ENCODE measurements at regions not wholly inside any gene's neighbourhood (a gene's known extent, or its start where the extent isn't known, plus 50 kb on each side); places are given as distances from the start of the nearest gene placed in this dataset.

DNA sequence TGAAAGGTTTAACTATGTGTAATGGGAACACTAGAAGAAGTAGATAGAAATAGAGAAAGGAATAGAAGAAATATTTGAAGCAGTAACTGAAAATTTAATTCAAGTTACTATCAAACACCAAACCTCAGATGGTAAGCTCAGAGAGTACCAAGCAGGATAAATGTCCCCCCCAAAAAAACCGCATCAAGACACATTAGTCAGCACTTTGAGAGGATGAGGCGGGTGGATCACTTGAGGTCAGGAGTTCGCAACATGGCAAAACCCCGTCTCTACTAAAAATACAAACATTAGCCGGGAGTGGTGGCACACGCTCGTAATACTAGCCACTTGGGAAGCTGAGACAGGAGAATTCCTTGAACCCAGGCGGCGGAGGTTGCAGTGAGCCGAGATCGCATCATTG lies 253.1 kb downstream of the C6orf118 start:
- TF ChIP-seq, protein P1, sequence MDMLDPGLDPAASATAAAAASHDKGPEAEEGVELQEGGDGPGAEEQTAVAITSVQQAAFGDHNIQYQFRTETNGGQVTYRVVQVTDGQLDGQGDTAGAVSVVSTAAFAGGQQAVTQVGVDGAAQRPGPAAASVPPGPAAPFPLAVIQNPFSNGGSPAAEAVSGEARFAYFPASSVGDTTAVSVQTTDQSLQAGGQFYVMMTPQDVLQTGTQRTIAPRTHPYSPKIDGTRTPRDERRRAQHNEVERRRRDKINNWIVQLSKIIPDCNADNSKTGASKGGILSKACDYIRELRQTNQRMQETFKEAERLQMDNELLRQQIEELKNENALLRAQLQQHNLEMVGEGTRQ (IDR thresholded peaks at IDR 0.05; ENCODE audit: low read depth, low read length), result no peak
- TF ChIP-seq FOS (IDR thresholded peaks at IDR 0.05; ENCODE audit: low read depth, low read length), result no peak
- no peak for TF ChIP-seq SMC3 (IDR thresholded peaks at IDR 0.05; ENCODE audit: low read depth, low read length)
- no peak for TF ChIP-seq RAD21 (IDR thresholded peaks at IDR 0.05; ENCODE audit: low read length)
- TF ChIP-seq MAZ (IDR thresholded peaks at IDR 0.05; ENCODE audit: borderline replicate concordance, low read depth, low read length), result no peak
- TF ChIP-seq MAFK (IDR thresholded peaks at IDR 0.05; ENCODE audit: low read depth, low read length), result no peak
- TF ChIP-seq CHD1 (IDR thresholded peaks at IDR 0.05; ENCODE audit: low read depth, low read length), result no peak
- no peak for TF ChIP-seq RCOR1 (IDR thresholded peaks at IDR 0.05; ENCODE audit: insufficient replicate concordance, low read length)
- TF ChIP-seq CEBPB (IDR thresholded peaks at IDR 0.05; ENCODE audit: low read depth, low read length), result no peak
- no peak for TF ChIP-seq RFX5 (IDR thresholded peaks at IDR 0.05; ENCODE audit: low read depth, low read length)
- TF ChIP-seq BHLHE40 (IDR thresholded peaks at IDR 0.05; ENCODE audit: low read depth, low read length), result no peak
- no peak for TF ChIP-seq NFE2L2 (IDR thresholded peaks at IDR 0.05; ENCODE audit: low read depth, low read length)

More for the DNA sequence above, 253.1 kb downstream of the C6orf118 start:
- no peak overlapping the region for H3K23ac ChIP-seq (ENCODE audit: low read depth, low read length)
- H3K4ac ChIP-seq (ENCODE audit: low read depth, low read length), result no peak overlapping the region
- no peak overlapping the region for H3K4me2 ChIP-seq (ENCODE audit: low read depth, low read length)
- no peak for ATAC-seq (ENCODE audit: low read depth)
- intact Hi-C loops (cut with micrococcal nuclease) (loop anchor here (10.0 kb wide), 1 partner anchor 179 kb away; no protein-coding TSS in a partner anchor), in situ Hi-C loops (cut with MboI; ENCODE audit: low sequenced_read_pairs) (no loop called here), dilution Hi-C loops (cut with HindIII; ENCODE audit: low sequenced_read_pairs, unreplicated experiment) (no loop called here)
- H2AFZ ChIP-seq (replicated peaks; ENCODE audit: low read length, poor library complexity), result no peak overlapping the region
- no peaks in the 10 kb centered on the region for H3K9me1 ChIP-seq (ENCODE audit: insufficient read depth, low read length)
- DNase-seq, result no peak
- no peak overlapping the region for H3K14ac ChIP-seq (replicated peaks; ENCODE audit: low read depth, low read length)
- peaks cover 18% of the 10 kb centered on the region for H3K9me3 ChIP-seq (ENCODE audit: control insufficient read depth, insufficient read depth, low read length)
- H3K9ac ChIP-seq (ENCODE audit: low read depth, low read length), result no peak overlapping the region
- no peak overlapping the region for H3K4me3 ChIP-seq (ENCODE audit: insufficient read depth, low read depth, low read length)
- no peaks in the 10 kb centered on the region for H3K27me3 ChIP-seq (ENCODE audit: control insufficient read depth, insufficient read depth, low read length)
- BruUV-seq (replicated peaks), result no TSS peak
- no CpG with 5 or more reads among the region's 11 CpGs for WGBS, 2 experiments (ENCODE audit: extremely low coverage in 2 of 2, insufficient read length in 1 of 2)
- H4K8ac ChIP-seq (ENCODE audit: low read depth in 2 of 2, low read length in 2 of 2), result no peak overlapping the region
- no peaks in the 10 kb centered on the region for H3K4me1 ChIP-seq (ENCODE audit: control insufficient read depth, insufficient read depth, low read length)
- H3K56ac ChIP-seq (ENCODE audit: extremely low read depth, insufficient read depth, low read length), result no peak overlapping the region
- H3K18ac ChIP-seq (ENCODE audit: low read depth, low read length), result no peak overlapping the region
- H2AK5ac ChIP-seq (ENCODE audit: low read depth, low read length), result no peak overlapping the region
- H4K20me1 ChIP-seq (ENCODE audit: insufficient read depth, low read length), result no peaks in the 10 kb centered on the region
- H2BK15ac ChIP-seq (ENCODE audit: low read depth, low read length), result no peak overlapping the region
- H2AK9ac ChIP-seq (replicated peaks; ENCODE audit: low read depth, low read length, poor library complexity), result no peak overlapping the region
- no peak overlapping the region for H2BK5ac ChIP-seq (ENCODE audit: low read depth, low read length, poor library complexity, severe bottlenecking)
- no peaks in the 10 kb centered on the region for H3K36me3 ChIP-seq (ENCODE audit: control insufficient read depth, insufficient read depth, low read length)
- ChIA-PET POLR2A (ENCODE audit: unreplicated experiment) (no interaction called here), CTCF (no interaction called here)
- no peak overlapping the region for H2BK20ac ChIP-seq (ENCODE audit: low read depth, low read length)
- H4K5ac ChIP-seq (ENCODE audit: low read depth, low read length), result no peak overlapping the region
- no peak overlapping the region for H3K27ac ChIP-seq (ENCODE audit: insufficient read depth, low read length)
- H2BK120ac ChIP-seq (ENCODE audit: low read depth, low read length), result no peak overlapping the region
- H3K79me1 ChIP-seq (ENCODE audit: low read depth in 1 of 2, low read length in 2 of 2), result no peaks in the 10 kb centered on the region
- H4K91ac ChIP-seq (ENCODE audit: insufficient read depth, low read depth, low read length), result no peak overlapping the region

Measured in IMR-90 (cell line).